Adrenal gland (tissue), 5 donors: ENCODE measurements at regions not wholly inside any gene's neighbourhood (a gene's known extent, or its start where the extent isn't known, plus 50 kb on each side); places are given as distances from the start of the nearest gene placed in this dataset.

Experiments used
- CTCF ChIP-seq, 6 experiments: fragments of 450-650 bp in 4 of 6; fragments of 200-600 bp in 2 of 6; sonication (generic) in 1 of 6; IDR thresholded peaks; 1 replicate in 5 of 6; 2 replicates in 1 of 6; pipeline versions ENCODE4 v1.5.1 to v1.8.0; 2016 to 2021; ENCODE audit warnings: antibody characterized with exemption in 6 of 6, mild to moderate bottlenecking in 2 of 6, moderate library complexity in 1 of 6
- POLR2A ChIP-seq, 2 donors: fragments of 450-650 bp; IDR thresholded peaks; one replicate each; pipeline ENCODE4 v1.6.1; 2017; ENCODE audit warnings: antibody characterized with exemption in 2 of 2, mild to moderate bottlenecking in 2 of 2, moderate library complexity in 1 of 2
- donor health status: DM: no; HTN: no; CAD: no.

GRCh38 chr1:95339377-95339776, 105.4 kb downstream of the RWDD3 start:
- no peak for TF ChIP-seq POLR2A (IDR thresholded peaks at IDR 0.05)
- TF ChIP-seq CTCF (IDR thresholded peaks at IDR 0.05) = no peak
